ENCODE measurements at regions not wholly inside any gene's neighbourhood (a gene's known extent, or its start where the extent isn't known, plus 50 kb on each side); places are given as distances from the start of the nearest gene placed in this dataset.

GRCh38 chr10:3432081-3432825 is 259.7 kb upstream of the PITRM1 start:
- Histone ChIP-seq H3F3A (replicated peaks; ENCODE audit: insufficient read depth) (peaks cover 5% of the 10 kb centered on the region), H3K9me2 (no peaks in the 10 kb centered on the region), H3K4me1 (ENCODE audit: control insufficient read depth in 1 of 2, insufficient read depth in 2 of 2, low read depth in 1 of 2, low read length in 1 of 2) (peaks cover 0 to 15% of the 10 kb centered on the region in 2 experiments; a peak in 2 of 4 replicates), H3K4me2 (no peak overlapping the region), H3K9ac (no peak overlapping the region), H4K20me1 (ENCODE audit: insufficient read depth) (no peaks in the 10 kb centered on the region), H3K36me3 (replicated peaks in 1 of 2; ENCODE audit: control insufficient read depth in 1 of 2, insufficient read depth in 2 of 2, low read length in 1 of 2) (no peaks in the 10 kb centered on the region), H3K27ac (ENCODE audit: low read depth in 2 of 2, low read length in 1 of 2) (no peak overlapping the region), H3K9me3 (no peaks in the 10 kb centered on the region), H3K27me3 (ENCODE audit: insufficient read depth) (no peaks in the 10 kb centered on the region), H3K79me2 (ENCODE audit: insufficient read depth) (no peaks in the 10 kb centered on the region), H3K4me3 (ENCODE audit: low read depth in 2 of 2, low read length in 1 of 2) (no peak overlapping the region), H2AFZ (ENCODE audit: low read depth) (no peak overlapping the region)
- TF ChIP-seq FOXJ3 (CRISPR knock-in tag; IDR thresholded peaks at IDR 0.05): no peak
- TF ChIP-seq REST (IDR thresholded peaks at IDR 0.05; ENCODE audit: low read depth, low read length): no peak
- TF ChIP-seq EP300 (IDR thresholded peaks at IDR 0.05; ENCODE audit: borderline replicate concordance in 1 of 2, low read depth in 1 of 2, low read length in 1 of 2): no peak
- TF ChIP-seq, protein P1, sequence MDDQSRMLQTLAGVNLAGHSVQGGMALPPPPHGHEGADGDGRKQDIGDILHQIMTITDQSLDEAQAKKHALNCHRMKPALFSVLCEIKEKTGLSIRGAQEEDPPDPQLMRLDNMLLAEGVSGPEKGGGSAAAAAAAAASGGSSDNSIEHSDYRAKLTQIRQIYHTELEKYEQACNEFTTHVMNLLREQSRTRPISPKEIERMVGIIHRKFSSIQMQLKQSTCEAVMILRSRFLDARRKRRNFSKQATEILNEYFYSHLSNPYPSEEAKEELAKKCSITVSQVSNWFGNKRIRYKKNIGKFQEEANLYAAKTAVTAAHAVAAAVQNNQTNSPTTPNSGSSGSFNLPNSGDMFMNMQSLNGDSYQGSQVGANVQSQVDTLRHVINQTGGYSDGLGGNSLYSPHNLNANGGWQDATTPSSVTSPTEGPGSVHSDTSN (IDR thresholded peaks at IDR 0.05): no peak
- no peak for TF ChIP-seq TCF12 (IDR thresholded peaks at IDR 0.05)
- TF ChIP-seq JUND (IDR thresholded peaks at IDR 0.05): no peak
- TF ChIP-seq RAD21 (IDR thresholded peaks at IDR 0.05; ENCODE audit: low read length): no peak
- TF ChIP-seq ZBTB33 (IDR thresholded peaks at IDR 0.05; ENCODE audit: borderline replicate concordance, low read depth): no peak
- no peak for TF ChIP-seq MEF2A (IDR thresholded peaks at IDR 0.05; ENCODE audit: borderline replicate concordance, low read depth)
- TF ChIP-seq SIN3A (IDR thresholded peaks at IDR 0.05; ENCODE audit: borderline replicate concordance, low read depth, low read length): no peak
- no peak for TF ChIP-seq ELF1 (IDR thresholded peaks at IDR 0.05)
- TF ChIP-seq, protein P2, sequence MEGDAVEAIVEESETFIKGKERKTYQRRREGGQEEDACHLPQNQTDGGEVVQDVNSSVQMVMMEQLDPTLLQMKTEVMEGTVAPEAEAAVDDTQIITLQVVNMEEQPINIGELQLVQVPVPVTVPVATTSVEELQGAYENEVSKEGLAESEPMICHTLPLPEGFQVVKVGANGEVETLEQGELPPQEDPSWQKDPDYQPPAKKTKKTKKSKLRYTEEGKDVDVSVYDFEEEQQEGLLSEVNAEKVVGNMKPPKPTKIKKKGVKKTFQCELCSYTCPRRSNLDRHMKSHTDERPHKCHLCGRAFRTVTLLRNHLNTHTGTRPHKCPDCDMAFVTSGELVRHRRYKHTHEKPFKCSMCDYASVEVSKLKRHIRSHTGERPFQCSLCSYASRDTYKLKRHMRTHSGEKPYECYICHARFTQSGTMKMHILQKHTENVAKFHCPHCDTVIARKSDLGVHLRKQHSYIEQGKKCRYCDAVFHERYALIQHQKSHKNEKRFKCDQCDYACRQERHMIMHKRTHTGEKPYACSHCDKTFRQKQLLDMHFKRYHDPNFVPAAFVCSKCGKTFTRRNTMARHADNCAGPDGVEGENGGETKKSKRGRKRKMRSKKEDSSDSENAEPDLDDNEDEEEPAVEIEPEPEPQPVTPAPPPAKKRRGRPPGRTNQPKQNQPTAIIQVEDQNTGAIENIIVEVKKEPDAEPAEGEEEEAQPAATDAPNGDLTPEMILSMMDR (IDR thresholded peaks at IDR 0.05): no peak
- CTCF ChIA-PET: no interaction called here
- no peak for DNase-seq
- POLR2A ChIA-PET: no interaction called here
- WGBS (ENCODE audit: low lambda C conversion rate): 97% methylated on average over 4 of the region's 4 CpGs

All from SK-N-SH (cell line).